GM12892 (cell line): ENCODE measurements at regions not wholly inside any gene's neighbourhood (a gene's known extent, or its start where the extent isn't known, plus 50 kb on each side); places are given as distances from the start of the nearest gene placed in this dataset.

Experiments used
- POLR2A ChIP-seq: IDR thresholded peaks from 2 replicates; pipeline ENCODE4 v1.6.1; 2011; ENCODE audit warnings: low read depth, low read length, control low read depth
- POLR2AphosphoS5 ChIP-seq: IDR thresholded peaks from 2 replicates; pipeline ENCODE4 v1.6.1; 2011; ENCODE audit warnings: low read depth, low read length, control low read depth

DNA sequence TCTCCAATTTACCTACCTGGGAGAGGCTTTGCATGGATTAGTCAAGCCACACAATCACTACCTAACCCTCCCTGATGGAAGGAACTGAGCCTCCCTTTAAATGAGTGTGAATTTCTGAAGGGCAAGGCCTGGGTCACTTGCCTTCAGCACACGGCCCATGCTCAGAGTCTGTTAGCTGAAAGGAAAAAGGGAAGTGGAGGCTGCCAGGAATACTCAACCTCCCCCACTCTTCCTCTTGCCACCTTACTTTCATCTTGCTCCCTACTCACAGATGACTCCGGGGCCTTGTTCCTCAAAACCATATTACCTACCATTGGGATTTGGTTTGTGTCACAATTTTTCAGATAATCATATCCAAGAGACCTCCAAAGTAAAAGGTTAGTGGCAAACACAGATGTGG, 220.0 kb downstream of the ABHD5 start:
- TF ChIP-seq POLR2AphosphoS5 (no peak), POLR2A (no peak)
